Activated naive CD4-positive, alpha-beta T cell treated with anti-CD3 and anti-CD28 coated beads, Interleukin-2, amount 50 U/mL, for 72 hours (primary cell): ENCODE measurements at regions not wholly inside any gene's neighbourhood (a gene's known extent, or its start where the extent isn't known, plus 50 kb on each side); places are given as distances from the start of the nearest gene placed in this dataset.
"Not testable (repeated sequence)": the region's sequence is repeated elsewhere in the genome, so short reads cannot be mapped to it uniquely, and the experiment has no call there.

Experiments used
- ATAC-seq, 2 donors: fragments of 150-1000 bp; cut with Tn5 transposase; 2 replicates each; pipeline ENCODE4 v1.10.0; 2021; ENCODE audit warnings: mild to moderate bottlenecking in 2 of 2, moderate library complexity in 2 of 2
- DNase-seq, 2 donors: peaks; one replicate each; pipeline ENCODE4 v3.0.0; 2021 to 2022; ENCODE audit warnings: low spot score in 2 of 2
- H3K27ac Mint-ChIP-seq, 2 donors: one replicate each; pipeline ENCODE4 v1.8.0; 2022; ENCODE audit warnings: mild to moderate bottlenecking in 2 of 2, mixed read lengths in 2 of 2
- H3K36me3 Mint-ChIP-seq, 2 donors: one replicate each; pipeline ENCODE4 v1.8.0; 2022; ENCODE audit warnings: mixed read lengths in 2 of 2
- H3K9me3 Mint-ChIP-seq, 2 donors: one replicate each; pipeline ENCODE4 v1.8.0; 2022; ENCODE audit warnings: mixed read lengths in 2 of 2

- ATAC-seq, H3K9me3 Mint-ChIP-seq, DNase-seq, H3K36me3 Mint-ChIP-seq, H3K27ac Mint-ChIP-seq: not testable (repeated sequence)
Observed at GRCh38 chr5:89307141-89307540, 424.2 kb upstream of the MEF2C start.

DNA sequence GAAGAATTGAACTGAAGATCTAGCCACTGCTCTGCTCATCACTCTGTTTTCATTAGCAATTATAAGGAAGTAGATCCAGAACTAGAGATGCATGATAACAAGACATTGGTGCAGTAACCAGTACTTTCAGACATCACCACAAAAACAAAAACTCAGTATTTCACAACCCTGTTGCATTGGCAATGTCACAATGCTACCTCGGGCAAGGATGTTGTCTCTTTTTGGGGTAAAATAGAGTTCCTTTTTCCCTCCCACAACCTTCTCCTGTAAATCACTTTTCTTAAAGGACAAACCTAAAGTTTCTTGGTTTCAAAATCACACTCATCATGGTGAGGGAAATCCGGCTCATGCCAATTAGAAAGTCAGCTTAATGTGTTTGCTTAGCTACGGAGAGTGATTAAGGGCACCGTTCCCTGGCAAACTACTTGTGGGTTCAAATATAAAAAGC, 420.1 kb upstream of the MEF2C start:
- DNase-seq (no peak), ATAC-seq (no peak)
- H3K9me3 Mint-ChIP-seq, result peaks cover 0 to 4% of the 10 kb centered on the region in 2 donors
- H3K27ac Mint-ChIP-seq, result no peak overlapping the region
- H3K36me3 Mint-ChIP-seq, result no peaks in the 10 kb centered on the region

GRCh38 chr5:89302102-89302891, 419.3 kb upstream of the MEF2C start:
- Mint-ChIP-seq H3K27ac (no peak overlapping the region), H3K36me3 (no peaks in the 10 kb centered on the region), H3K9me3 (peaks cover 0 to 4% of the 10 kb centered on the region in 2 donors)
- DNase-seq (no peak), ATAC-seq (no peak)

DNA sequence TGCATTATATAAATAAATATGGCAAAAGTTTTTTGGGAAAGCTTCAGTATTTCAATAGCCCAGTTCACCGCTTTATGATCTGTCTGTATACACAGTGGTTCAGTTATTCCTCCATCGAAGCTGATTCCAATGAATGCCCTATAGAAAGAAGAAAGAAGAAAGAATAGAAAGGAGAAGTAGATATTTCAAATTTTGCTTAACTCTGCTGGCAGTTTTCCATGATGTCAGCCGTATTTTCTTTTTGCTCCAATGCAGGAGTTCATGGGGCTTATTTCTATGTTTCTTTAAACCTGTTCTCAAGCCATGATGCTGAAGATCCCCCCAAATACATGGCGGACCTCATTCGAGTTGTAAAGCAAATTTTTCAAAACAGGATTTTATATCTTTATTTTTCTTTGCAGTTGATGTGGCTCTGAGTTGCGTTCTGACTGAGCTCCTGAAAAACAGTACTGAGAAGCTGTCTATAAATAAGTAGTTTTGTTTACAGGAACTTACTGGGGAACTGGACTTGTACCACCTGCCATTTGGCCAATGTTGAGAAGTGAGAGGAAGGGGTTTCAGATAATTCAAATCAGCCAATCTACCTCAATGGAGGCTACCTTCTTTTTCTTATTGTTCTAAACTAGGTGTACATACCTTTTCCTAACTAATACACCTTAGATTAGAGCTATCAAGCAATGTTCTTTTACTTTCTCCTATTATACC, 418.5 kb upstream of the MEF2C start:
- H3K9me3 Mint-ChIP-seq, result peaks cover 0 to 4% of the 10 kb centered on the region in 2 donors
- no peaks in the 10 kb centered on the region for H3K36me3 Mint-ChIP-seq
- ATAC-seq, result no peak
- H3K27ac Mint-ChIP-seq, result no peak overlapping the region
- DNase-seq, result no peak

- H3K9me3 Mint-ChIP-seq, result peaks cover 0 to 4% of the 10 kb centered on the region in 2 donors
- DNase-seq (no peak), ATAC-seq (no peak)
- H3K36me3 Mint-ChIP-seq, result no peaks in the 10 kb centered on the region
- H3K27ac Mint-ChIP-seq, result no peak overlapping the region
Observed at GRCh38 chr5:89300426-89300970, 417.5 kb upstream of the MEF2C start.

DNA sequence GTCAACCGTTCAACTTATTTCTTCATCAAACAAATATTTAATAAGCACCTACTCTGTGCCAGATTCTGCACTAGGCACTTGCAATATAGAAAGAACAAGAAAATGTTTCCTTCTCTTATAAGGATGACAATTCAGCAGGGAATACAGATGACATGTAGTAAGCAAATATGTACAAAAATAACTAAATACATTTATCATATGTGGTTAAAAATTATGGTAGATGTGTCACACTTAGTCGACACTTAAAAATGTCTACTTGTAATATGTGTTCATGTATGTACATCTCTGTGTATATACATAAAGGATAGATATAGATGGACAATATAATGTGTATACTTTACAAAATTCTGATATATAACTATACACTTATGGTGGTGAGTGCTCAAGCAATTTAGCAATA, 417.0 kb upstream of the MEF2C start:
- Mint-ChIP-seq H3K9me3 (peaks cover 0 to 4% of the 10 kb centered on the region in 2 donors), H3K27ac (no peak overlapping the region), H3K36me3 (no peaks in the 10 kb centered on the region)
- ATAC-seq, result no peak
- no peak for DNase-seq

GRCh38 chr5:89297066-89297465, 414.1 kb upstream of the MEF2C start:
- Mint-ChIP-seq H3K9me3 (peaks cover 0 to 4% of the 10 kb centered on the region in 2 donors), H3K36me3 (no peaks in the 10 kb centered on the region), H3K27ac (no peak overlapping the region)
- no peak for DNase-seq
- peak; percentile 37 to 58 for ATAC-seq

GRCh38 chr5:89293810-89294209, 410.8 kb upstream of the MEF2C start:
- DNase-seq (no peak), ATAC-seq (no peak)
- H3K27ac Mint-ChIP-seq, result no peak overlapping the region
- H3K9me3 Mint-ChIP-seq, result no peaks in the 10 kb centered on the region
- no peaks in the 10 kb centered on the region for H3K36me3 Mint-ChIP-seq

- Mint-ChIP-seq H3K27ac (no peak overlapping the region), H3K36me3 (no peaks in the 10 kb centered on the region), H3K9me3 (no peaks in the 10 kb centered on the region)
- ATAC-seq (no peak), DNase-seq (no peak)
Observed at GRCh38 chr5:89292487-89292886, 409.5 kb upstream of the MEF2C start.

DNA sequence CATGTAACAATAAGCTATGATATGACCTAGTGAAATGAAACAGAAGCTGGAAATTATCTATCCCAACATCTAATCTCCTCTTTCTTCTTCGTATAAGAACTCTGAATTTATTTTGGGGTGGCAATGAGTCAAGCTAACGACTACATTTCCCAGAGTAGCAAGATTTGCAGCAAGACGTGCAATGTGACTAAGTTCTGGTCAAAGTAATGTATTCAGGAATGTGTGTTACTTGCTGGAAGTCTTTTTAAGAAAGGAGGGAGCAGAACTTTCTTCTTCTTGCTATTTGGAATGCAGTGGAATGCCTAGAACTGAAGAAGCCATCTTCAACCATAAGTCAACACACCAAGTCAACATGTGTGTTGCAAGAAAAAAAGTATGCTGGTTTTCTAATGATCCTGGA, 406.6 kb upstream of the MEF2C start:
- H3K9me3 Mint-ChIP-seq, result peaks cover 5 to 10% of the 10 kb centered on the region in 2 donors
- H3K27ac Mint-ChIP-seq, result no peak overlapping the region
- ATAC-seq (no peak), DNase-seq (no peak)
- H3K36me3 Mint-ChIP-seq, result no peaks in the 10 kb centered on the region

- DNase-seq (no peak), ATAC-seq (no peak)
- no peak overlapping the region for H3K27ac Mint-ChIP-seq
- no peaks in the 10 kb centered on the region for H3K36me3 Mint-ChIP-seq
- peaks cover 8 to 10% of the 10 kb centered on the region in 2 donors for H3K9me3 Mint-ChIP-seq
Observed at GRCh38 chr5:89287964-89288363, 405.0 kb upstream of the MEF2C start.

- DNase-seq, result no peak
- no peak overlapping the region for H3K27ac Mint-ChIP-seq
Observed at GRCh38 chr5:89286320-89286719, 403.3 kb upstream of the MEF2C start.

GRCh38 chr5:89283728-89284493, 400.9 kb upstream of the MEF2C start:
- no peak for ATAC-seq
- Mint-ChIP-seq H3K36me3 (no peaks in the 10 kb centered on the region), H3K27ac (no peak overlapping the region), H3K9me3 (peaks cover 8 to 10% of the 10 kb centered on the region in 2 donors)
- no peak for DNase-seq

More at GRCh38 chr5:89286320-89286719, 403.3 kb upstream of the MEF2C start:
- Mint-ChIP-seq H3K9me3 (peaks cover 8 to 10% of the 10 kb centered on the region in 2 donors), H3K36me3 (no peaks in the 10 kb centered on the region)
- no peak for ATAC-seq

GRCh38 chr5:89282554-89283510, 399.8 kb upstream of the MEF2C start:
- H3K9me3 Mint-ChIP-seq, result peaks cover 8 to 14% of the 10 kb centered on the region in 2 donors

GRCh38 chr5:89281766-89282553, 399.0 kb upstream of the MEF2C start:
- H3K27ac Mint-ChIP-seq, result no peak overlapping the region
- H3K9me3 Mint-ChIP-seq, result peaks cover 12 to 16% of the 10 kb centered on the region in 2 donors
- no peak for DNase-seq
- ATAC-seq, result no peak
- no peaks in the 10 kb centered on the region for H3K36me3 Mint-ChIP-seq

More at GRCh38 chr5:89282554-89283510, 399.8 kb upstream of the MEF2C start:
- DNase-seq (no peak), ATAC-seq (peak in 1 of 2 donors; percentile 28)
- Mint-ChIP-seq H3K36me3 (no peaks in the 10 kb centered on the region), H3K27ac (no peak overlapping the region)
